ENCODE measurements at regions not wholly inside any gene's neighbourhood (a gene's known extent, or its start where the extent isn't known, plus 50 kb on each side); places are given as distances from the start of the nearest gene placed in this dataset.
"Not testable (repeated sequence)": the region's sequence is repeated elsewhere in the genome, so short reads cannot be mapped to it uniquely, and the experiment has no call there.

DNA sequence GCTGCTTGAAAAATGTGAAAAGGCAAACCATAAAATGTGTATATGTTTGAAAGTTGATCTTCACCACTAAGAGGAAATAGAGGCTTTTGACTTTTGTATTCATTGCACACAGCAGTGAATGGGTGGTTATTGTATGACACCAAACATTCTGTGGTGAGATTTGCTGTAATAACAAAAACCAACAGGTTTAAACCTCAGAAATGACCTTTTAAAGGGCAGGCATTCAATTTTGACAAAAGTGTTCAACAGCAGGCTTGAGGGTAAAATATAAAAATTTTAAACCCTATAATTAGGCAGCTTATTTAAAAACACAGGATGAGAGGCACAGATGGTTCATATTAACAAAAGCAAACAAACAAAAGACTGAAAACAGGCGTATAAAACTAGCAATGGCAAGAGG lies 128.1 kb upstream of the NUDT12 start:
- H3K4me1 ChIP-seq (ENCODE audit: insufficient read depth, low read length) = no peaks in the 10 kb centered on the region
- Mint-ChIP-seq H3K9me3 (peaks cover 0 to 5% (median 0%) of the 10 kb centered on the region in 8 donors), H3K27me3 (no peaks in the 10 kb centered on the region), H3K27ac (no peak overlapping the region), H3K4me1 (no peaks in the 10 kb centered on the region), H3K36me3 (no peaks in the 10 kb centered on the region), H3K4me3 (no peak overlapping the region)
- no peak overlapping the region for H3K4me3 ChIP-seq (ENCODE audit: low read length in 2 of 2)
- no peaks in the 10 kb centered on the region for H3K27me3 ChIP-seq (ENCODE audit: insufficient read depth, low read length)
- ChIA-PET CTCF (ENCODE audit: partially characterized antibody) (no interaction called here), POLR2A (ENCODE audit: partially characterized antibody) (no interaction called here)
- H3K27ac ChIP-seq (ENCODE audit: low read depth, low read length) = no peak overlapping the region
- no peak for DNase-seq
- H3K36me3 ChIP-seq (ENCODE audit: insufficient read depth, low read length) = no peaks in the 10 kb centered on the region
- H3K9me3 ChIP-seq (ENCODE audit: control insufficient read depth in 1 of 2, low read length in 2 of 2) = no peaks in the 10 kb centered on the region
- intact Hi-C loops (cut with micrococcal nuclease) = no loop called here

DNA sequence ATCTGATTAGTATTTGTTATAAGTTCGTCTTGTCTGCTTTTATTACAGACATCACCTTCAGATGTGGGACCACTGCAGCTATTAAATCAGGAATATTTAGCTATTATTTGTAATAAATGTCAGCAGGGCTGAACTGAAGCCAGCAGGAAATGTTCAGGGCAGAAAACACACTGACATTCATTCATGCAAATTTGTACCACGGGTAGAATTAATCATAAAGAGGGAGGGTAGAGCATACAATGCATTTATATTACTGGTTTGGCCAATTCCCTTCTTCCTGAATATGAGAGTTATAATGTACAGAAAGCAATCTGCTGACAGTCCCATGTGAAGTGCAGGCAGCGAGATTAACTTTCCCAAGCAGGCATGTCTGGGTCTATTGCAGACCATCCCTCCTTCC lies 117.3 kb upstream of the NUDT12 start:
- Mint-ChIP-seq H3K4me3 (no peak overlapping the region), H3K27ac (no peak overlapping the region), H3K36me3 (no peaks in the 10 kb centered on the region), H3K9me3 (peaks cover 0 to 9% (median 0%) of the 10 kb centered on the region in 8 donors), H3K27me3 (no peaks in the 10 kb centered on the region), H3K4me1 (no peaks in the 10 kb centered on the region)
- no peak overlapping the region for H3K4me3 ChIP-seq (ENCODE audit: low read length in 2 of 2)
- H3K9me3 ChIP-seq (ENCODE audit: control insufficient read depth in 1 of 2, low read length in 2 of 2) = no peaks in the 10 kb centered on the region
- no peak overlapping the region for H3K27ac ChIP-seq (ENCODE audit: low read depth, low read length)
- CTCF ChIA-PET (ENCODE audit: partially characterized antibody) = no interaction called here
- POLR2A ChIA-PET (ENCODE audit: partially characterized antibody) = no interaction called here
- no peaks in the 10 kb centered on the region for H3K4me1 ChIP-seq (ENCODE audit: insufficient read depth, low read length)
- no peak for DNase-seq
- intact Hi-C loops (cut with micrococcal nuclease) = no loop called here
- H3K36me3 ChIP-seq (ENCODE audit: insufficient read depth, low read length) = no peaks in the 10 kb centered on the region
- no peaks in the 10 kb centered on the region for H3K27me3 ChIP-seq (ENCODE audit: insufficient read depth, low read length)

DNA sequence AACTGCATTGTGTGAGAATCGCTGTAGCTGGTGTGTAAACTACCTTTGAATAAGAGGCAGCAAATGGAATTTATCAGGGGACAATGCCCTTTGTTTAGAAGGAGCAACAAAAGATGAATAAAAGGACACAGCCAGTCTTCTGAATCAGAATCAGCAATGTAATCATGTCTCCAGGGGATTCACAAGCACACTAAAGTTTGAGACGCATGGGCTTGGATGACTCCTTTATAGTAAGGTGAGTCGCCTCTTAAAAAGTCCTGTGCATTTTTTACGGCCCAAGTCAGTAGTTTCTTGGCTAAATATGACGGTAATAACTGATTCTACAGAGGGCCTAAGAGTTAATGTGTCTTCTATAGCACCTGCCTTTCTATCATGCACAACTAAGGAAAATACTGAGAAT lies 113.6 kb upstream of the NUDT12 start:
- CTCF ChIA-PET (ENCODE audit: partially characterized antibody); H3K4me1 Mint-ChIP-seq; H3K9me3 Mint-ChIP-seq; H3K4me3 ChIP-seq (ENCODE audit: low read length in 2 of 2); H3K36me3 ChIP-seq (ENCODE audit: insufficient read depth, low read length); intact Hi-C loops (cut with micrococcal nuclease); H3K9me3 ChIP-seq (ENCODE audit: control insufficient read depth in 1 of 2, low read length in 2 of 2); H3K36me3 Mint-ChIP-seq; H3K27ac ChIP-seq (ENCODE audit: low read depth, low read length); H3K4me3 Mint-ChIP-seq; H3K27me3 ChIP-seq (ENCODE audit: insufficient read depth, low read length); H3K27me3 Mint-ChIP-seq; H3K4me1 ChIP-seq (ENCODE audit: insufficient read depth, low read length); POLR2A ChIA-PET (ENCODE audit: partially characterized antibody); H3K27ac Mint-ChIP-seq; DNase-seq: not testable (repeated sequence)

DNA sequence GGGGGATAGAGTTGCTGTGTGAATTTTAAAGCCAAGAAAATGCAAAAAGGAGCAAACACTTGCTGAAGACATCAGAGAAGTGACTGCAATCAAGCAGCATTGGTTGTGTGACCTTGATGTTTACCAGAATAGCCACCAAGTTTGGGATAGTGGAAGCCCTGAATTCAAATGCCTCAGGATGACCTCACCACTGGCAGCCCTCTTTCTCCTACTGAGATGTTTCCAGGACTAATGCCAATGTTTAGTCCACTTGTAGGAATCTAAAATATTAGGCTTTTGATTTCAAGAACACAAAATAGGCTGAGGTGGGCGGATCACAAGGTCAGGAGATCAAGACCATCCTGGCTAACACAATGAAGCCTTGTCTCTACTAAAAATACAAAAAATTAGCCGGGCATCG lies 112.2 kb upstream of the NUDT12 start:
- CTCF ChIA-PET (ENCODE audit: partially characterized antibody) = no interaction called here
- Histone ChIP-seq H3K9me3 (ENCODE audit: control insufficient read depth in 1 of 2, low read length in 2 of 2) (no peaks in the 10 kb centered on the region), H3K27me3 (ENCODE audit: insufficient read depth, low read length) (no peaks in the 10 kb centered on the region), H3K27ac (ENCODE audit: low read depth, low read length) (no peak overlapping the region), H3K4me3 (ENCODE audit: low read length in 2 of 2) (no peak overlapping the region), H3K36me3 (ENCODE audit: insufficient read depth, low read length) (no peaks in the 10 kb centered on the region), H3K4me1 (ENCODE audit: insufficient read depth, low read length) (no peaks in the 10 kb centered on the region)
- H3K36me3 Mint-ChIP-seq = no peaks in the 10 kb centered on the region
- H3K27me3 Mint-ChIP-seq = no peaks in the 10 kb centered on the region
- no peaks in the 10 kb centered on the region for H3K4me1 Mint-ChIP-seq
- no peak overlapping the region for H3K27ac Mint-ChIP-seq
- intact Hi-C loops (cut with micrococcal nuclease) = no loop called here
- H3K9me3 Mint-ChIP-seq = peaks cover 0 to 4% (median 0%) of the 10 kb centered on the region in 8 donors
- POLR2A ChIA-PET (ENCODE audit: partially characterized antibody) = no interaction called here
- H3K4me3 Mint-ChIP-seq = no peak overlapping the region
- no peak for DNase-seq

DNA sequence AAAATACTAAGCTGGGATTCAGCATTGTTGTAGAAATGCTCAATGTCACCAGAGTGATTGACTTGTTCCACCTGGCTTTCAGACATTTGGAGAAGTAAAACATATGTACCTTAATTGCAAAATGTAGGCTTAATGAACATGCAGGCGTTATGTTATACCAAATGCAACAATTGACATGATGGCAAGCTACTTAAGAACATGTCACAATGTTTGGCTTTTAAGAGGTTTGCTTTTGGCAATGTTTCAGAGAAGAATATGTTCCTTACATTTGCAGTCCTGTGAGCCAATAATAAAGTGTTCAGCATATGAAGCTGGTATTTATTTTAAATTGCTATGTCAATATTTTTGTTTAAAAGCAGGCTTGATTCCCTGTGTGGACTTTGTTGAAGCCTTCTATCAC lies 111.7 kb upstream of the NUDT12 start:
- Mint-ChIP-seq H3K4me1 (no peaks in the 10 kb centered on the region), H3K27me3 (no peaks in the 10 kb centered on the region), H3K4me3 (no peak overlapping the region), H3K9me3 (no peaks in the 10 kb centered on the region), H3K27ac (no peak overlapping the region), H3K36me3 (no peaks in the 10 kb centered on the region)
- no peaks in the 10 kb centered on the region for H3K9me3 ChIP-seq (ENCODE audit: control insufficient read depth in 1 of 2, low read length in 2 of 2)
- no peaks in the 10 kb centered on the region for H3K36me3 ChIP-seq (ENCODE audit: insufficient read depth, low read length)
- no peaks in the 10 kb centered on the region for H3K4me1 ChIP-seq (ENCODE audit: insufficient read depth, low read length)
- H3K27ac ChIP-seq (ENCODE audit: low read depth, low read length) = no peak overlapping the region
- no peak overlapping the region for H3K4me3 ChIP-seq (ENCODE audit: low read length in 2 of 2)
- H3K27me3 ChIP-seq (ENCODE audit: insufficient read depth, low read length) = no peaks in the 10 kb centered on the region
- DNase-seq = no peak
- intact Hi-C loops (cut with micrococcal nuclease) = no loop called here
- POLR2A ChIA-PET (ENCODE audit: partially characterized antibody) = no interaction called here
- CTCF ChIA-PET (ENCODE audit: partially characterized antibody) = no interaction called here

DNA sequence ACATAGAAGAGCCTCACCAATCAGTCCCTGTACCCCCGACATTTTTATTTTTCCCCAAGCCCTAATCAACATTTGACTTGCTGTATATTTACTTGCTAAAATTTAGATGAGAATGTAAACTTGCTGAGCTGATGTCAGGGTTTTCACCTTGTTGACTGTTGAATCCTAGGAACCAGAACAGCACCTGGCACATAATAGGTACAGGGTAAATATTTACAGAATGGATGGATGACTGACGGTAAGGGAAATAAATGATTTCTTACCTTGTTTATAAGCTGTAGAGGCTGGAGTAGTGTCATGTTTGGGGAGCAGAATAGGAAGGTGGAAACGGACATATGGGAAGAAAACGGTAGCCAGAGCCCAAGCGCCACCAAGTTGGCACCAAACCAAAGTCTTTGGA lies 107.0 kb upstream of the NUDT12 start:
- Histone ChIP-seq H3K27me3 (ENCODE audit: insufficient read depth, low read length) (no peaks in the 10 kb centered on the region), H3K4me3 (ENCODE audit: low read length in 2 of 2) (no peak overlapping the region), H3K27ac (ENCODE audit: low read depth, low read length) (no peak overlapping the region), H3K36me3 (ENCODE audit: insufficient read depth, low read length) (no peaks in the 10 kb centered on the region), H3K4me1 (ENCODE audit: insufficient read depth, low read length) (no peaks in the 10 kb centered on the region), H3K9me3 (ENCODE audit: control insufficient read depth in 1 of 2, low read length in 2 of 2) (no peaks in the 10 kb centered on the region)
- H3K4me3 Mint-ChIP-seq = no peak overlapping the region
- no peaks in the 10 kb centered on the region for H3K36me3 Mint-ChIP-seq
- peaks cover 0 to 13% (median 3%) of the 10 kb centered on the region in 8 donors for H3K9me3 Mint-ChIP-seq
- POLR2A ChIA-PET (ENCODE audit: partially characterized antibody) = no interaction called here
- no peaks in the 10 kb centered on the region for H3K4me1 Mint-ChIP-seq
- intact Hi-C loops (cut with micrococcal nuclease) = no loop called here
- no peak overlapping the region for H3K27ac Mint-ChIP-seq
- no peak for DNase-seq
- CTCF ChIA-PET (ENCODE audit: partially characterized antibody) = no interaction called here
- no peaks in the 10 kb centered on the region for H3K27me3 Mint-ChIP-seq

DNA sequence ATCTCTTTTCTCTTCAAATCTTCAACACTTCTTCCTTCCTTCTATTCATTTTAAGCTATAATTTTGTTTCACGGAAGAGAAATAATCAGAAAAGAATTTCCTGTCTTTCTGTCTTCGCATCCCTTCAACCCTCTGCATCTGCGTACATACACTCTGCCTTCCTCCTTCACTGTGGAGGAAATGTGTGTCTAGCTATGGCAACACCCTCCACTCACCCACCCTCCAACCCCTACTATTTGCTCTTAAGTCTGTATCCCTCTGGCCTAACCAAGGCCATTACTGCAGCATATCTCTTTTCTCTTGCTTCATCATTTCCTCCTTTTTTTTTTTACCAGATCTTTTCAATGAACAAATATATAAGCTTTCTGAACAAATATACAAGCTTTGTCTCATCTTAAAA lies 105.7 kb upstream of the NUDT12 start:
- Histone ChIP-seq H3K27me3 (ENCODE audit: insufficient read depth, low read length) (no peaks in the 10 kb centered on the region), H3K4me1 (ENCODE audit: insufficient read depth, low read length) (no peaks in the 10 kb centered on the region), H3K4me3 (ENCODE audit: low read length in 2 of 2) (no peak overlapping the region), H3K9me3 (ENCODE audit: control insufficient read depth in 1 of 2, low read length in 2 of 2) (no peaks in the 10 kb centered on the region), H3K27ac (ENCODE audit: low read depth, low read length) (no peak overlapping the region), H3K36me3 (ENCODE audit: insufficient read depth, low read length) (no peaks in the 10 kb centered on the region)
- no peaks in the 10 kb centered on the region for H3K36me3 Mint-ChIP-seq
- DNase-seq = no peak
- POLR2A ChIA-PET (ENCODE audit: partially characterized antibody) = no interaction called here
- no peak overlapping the region for H3K4me3 Mint-ChIP-seq
- intact Hi-C loops (cut with micrococcal nuclease) = no loop called here
- no peaks in the 10 kb centered on the region for H3K27me3 Mint-ChIP-seq
- peaks cover 0 to 20% (median 11%) of the 10 kb centered on the region in 8 donors for H3K9me3 Mint-ChIP-seq
- CTCF ChIA-PET (ENCODE audit: partially characterized antibody) = no interaction called here
- H3K27ac Mint-ChIP-seq = no peak overlapping the region
- no peaks in the 10 kb centered on the region for H3K4me1 Mint-ChIP-seq

DNA sequence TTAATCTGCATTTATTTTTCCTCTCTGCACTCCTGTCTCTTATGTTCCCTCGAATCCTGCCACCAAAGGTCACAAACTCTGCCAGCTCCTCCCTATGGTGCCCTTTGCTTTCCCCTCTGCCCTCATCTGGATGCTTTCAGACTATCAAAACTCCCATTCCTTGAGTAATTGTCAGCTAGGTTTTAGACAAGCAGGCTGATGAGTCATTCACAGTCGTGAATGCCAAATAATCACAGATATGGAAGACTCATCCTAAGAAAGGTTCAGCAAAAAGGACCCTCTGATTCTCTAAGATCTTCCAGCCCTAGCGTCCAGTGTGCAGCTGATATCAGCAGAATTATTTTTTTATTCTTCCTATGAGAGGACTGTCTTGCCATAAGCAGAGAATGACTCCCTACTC lies 104.5 kb upstream of the NUDT12 start:
- Mint-ChIP-seq H3K27ac (no peak overlapping the region), H3K9me3 (peaks cover 3 to 32% (median 19%) of the 10 kb centered on the region in 8 donors), H3K36me3 (no peaks in the 10 kb centered on the region), H3K4me1 (no peaks in the 10 kb centered on the region), H3K4me3 (no peak overlapping the region), H3K27me3 (no peaks in the 10 kb centered on the region)
- Histone ChIP-seq H3K9me3 (ENCODE audit: control insufficient read depth in 1 of 2, low read length in 2 of 2) (no peaks in the 10 kb centered on the region), H3K36me3 (ENCODE audit: insufficient read depth, low read length) (no peaks in the 10 kb centered on the region), H3K27me3 (ENCODE audit: insufficient read depth, low read length) (no peaks in the 10 kb centered on the region), H3K4me1 (ENCODE audit: insufficient read depth, low read length) (no peaks in the 10 kb centered on the region), H3K4me3 (ENCODE audit: low read length in 2 of 2) (no peak overlapping the region), H3K27ac (ENCODE audit: low read depth, low read length) (no peak overlapping the region)
- intact Hi-C loops (cut with micrococcal nuclease) = no loop called here
- no peak for DNase-seq
- ChIA-PET CTCF (ENCODE audit: partially characterized antibody) (no interaction called here), POLR2A (ENCODE audit: partially characterized antibody) (no interaction called here)
